HG02678 (cell line): ENCODE measurements at regions not wholly inside any gene's neighbourhood (a gene's known extent, or its start where the extent isn't known, plus 50 kb on each side); places are given as distances from the start of the nearest gene placed in this dataset.
"Not testable (repeated sequence)": the region's sequence is repeated elsewhere in the genome, so short reads cannot be mapped to it uniquely, and the experiment has no call there.

Experiments used
- ATAC-seq: cut with Tn5 transposase; IDR thresholded peaks from one replicate; pipeline ENCODE4 v1.9.1; 2021; ENCODE audit warnings: mild to moderate bottlenecking, moderate library complexity; ENCODE audit not compliant: unreplicated experiment

DNA sequence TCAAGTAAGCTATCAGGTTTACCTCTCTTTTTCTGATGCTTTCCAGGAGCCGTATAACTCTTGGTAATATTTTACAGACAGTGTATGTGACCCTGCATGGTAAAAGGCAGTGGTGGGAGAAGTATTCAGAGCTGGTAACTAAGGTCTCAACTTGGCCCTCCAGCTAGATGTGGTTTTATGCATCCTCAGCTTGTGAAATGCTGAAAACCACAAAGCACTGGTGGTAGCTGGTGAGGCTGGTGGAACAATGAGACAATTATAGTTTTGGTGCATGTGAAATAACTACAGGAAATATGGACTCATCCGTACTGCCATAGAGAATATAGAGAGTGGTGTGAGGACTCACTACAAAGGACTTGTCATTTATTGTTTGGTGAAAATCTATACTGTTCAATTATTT, 383.0 kb upstream of the PCDH15 start:
- no peak for ATAC-seq

DNA sequence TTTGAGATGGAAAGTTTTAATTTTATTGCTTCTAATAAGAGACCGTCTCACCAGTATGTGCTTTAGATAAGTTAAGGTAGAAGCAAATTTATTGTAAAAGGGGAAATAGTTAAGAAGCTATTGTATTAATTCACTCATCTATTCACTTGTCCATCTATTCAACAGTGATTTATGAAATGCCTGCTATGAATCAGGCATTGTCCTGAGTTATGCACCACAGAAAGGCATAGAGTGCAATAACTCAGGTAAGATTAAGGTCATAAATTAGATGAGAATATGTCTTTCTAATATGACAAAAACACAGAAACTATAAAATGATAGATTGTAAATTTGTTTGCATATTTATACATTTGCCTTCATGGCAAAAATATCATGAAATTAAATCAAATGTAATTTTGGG, 379.3 kb upstream of the PCDH15 start:
- ATAC-seq: no peak

DNA sequence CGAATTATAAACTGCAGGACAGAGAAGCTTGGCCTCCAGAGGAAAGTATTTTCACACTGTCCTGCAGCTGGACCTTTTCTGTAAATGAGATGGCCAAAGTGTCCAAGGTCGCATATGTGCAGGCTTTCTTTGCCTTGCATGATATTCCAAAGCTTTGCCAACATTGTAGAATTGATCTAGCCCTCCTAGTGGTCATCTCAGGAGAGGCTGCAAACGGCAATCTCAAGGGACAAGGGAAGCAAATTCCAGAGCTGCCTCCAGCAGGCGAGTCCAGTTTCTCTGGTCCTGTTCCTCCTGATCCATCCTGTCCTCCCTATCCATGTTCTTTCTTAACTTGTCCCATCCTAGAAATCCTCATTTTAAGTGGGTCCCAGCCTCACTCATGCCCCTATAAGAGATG, 373.4 kb upstream of the PCDH15 start:
- no peak for ATAC-seq

DNA sequence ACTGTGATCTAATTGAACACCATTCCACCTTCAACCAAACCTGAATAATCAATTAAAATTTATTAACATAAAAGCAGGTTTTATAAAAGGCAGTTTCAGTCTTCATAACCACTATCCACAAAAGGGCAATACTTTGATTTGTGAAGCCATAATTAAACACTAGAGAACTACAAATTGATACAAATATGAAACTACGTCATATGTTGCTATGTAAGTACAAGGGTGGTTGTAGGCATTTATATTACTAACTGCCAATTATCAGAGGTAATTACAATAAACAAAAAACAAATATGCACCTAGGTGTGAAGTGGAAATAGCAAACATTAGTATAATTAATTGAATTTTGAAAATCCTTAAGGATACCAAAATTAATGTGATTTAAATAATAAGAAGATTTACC, 368.5 kb upstream of the PCDH15 start:
- ATAC-seq: no peak

DNA sequence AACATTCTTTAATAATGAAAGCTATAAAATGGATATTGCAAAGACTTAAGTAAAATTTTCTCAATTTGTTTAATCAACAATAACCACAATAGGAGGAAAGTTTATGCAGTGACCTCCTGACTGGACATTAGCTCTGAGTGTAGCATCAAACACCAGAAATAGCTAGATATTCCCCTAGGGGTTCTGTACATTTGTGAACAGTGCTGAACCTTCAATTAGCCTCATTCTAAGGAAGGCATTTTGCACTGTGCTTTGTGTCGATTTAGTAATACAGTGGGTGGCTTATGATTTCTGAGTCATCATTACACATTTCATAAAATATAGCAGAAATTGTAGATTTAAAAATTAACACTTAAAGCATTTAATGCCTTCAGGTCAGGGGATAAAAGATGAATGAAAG, 367.3 kb upstream of the PCDH15 start:
- ATAC-seq: no peak

DNA sequence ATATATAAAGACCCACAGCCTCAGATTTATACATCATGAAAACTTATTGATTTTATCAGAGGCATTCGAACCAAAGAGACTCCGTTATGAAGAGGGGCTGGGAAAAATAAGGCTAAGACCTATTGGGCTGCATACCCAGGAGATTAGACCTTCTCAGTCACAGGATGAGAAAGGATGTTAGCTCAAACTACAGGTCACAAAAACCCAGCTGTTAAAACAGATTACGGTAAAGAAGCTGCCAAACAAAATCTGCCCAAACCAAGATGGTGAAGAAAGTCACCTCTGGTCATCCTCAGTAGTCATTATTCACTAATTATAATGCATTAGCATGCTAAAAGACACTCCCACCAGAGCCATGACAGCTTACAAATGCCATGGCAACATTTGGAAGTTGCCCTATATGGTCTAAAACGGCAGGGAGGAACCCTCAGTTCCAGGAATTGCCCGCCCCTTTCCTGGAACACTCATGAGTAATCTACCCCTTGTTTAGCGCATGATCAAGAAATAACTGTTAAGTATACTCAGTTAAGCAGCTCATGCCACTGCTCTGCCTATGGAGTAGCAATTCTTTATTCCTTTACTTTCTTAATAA, 362.5 kb upstream of the PCDH15 start:
- no peak for ATAC-seq

DNA sequence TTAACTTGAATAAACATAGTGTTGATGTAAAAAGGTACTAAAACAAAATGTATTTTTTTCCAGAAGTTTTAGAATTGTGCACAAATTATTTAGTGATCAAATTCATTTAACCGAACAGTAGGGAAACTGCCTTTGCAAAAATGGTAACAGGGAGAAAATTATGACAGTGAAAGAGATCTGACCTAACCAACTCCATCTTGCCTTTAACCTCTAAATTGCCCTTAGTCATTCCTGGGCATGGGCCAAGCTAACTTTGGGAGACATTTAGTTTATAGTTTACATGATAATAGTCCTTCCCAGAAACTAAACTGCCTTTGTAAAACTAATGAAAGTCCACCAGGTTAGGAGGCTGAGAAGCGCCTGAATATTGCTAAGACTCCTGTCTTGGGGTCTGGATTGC, 361.3 kb upstream of the PCDH15 start:
- not testable (repeated sequence) for ATAC-seq

DNA sequence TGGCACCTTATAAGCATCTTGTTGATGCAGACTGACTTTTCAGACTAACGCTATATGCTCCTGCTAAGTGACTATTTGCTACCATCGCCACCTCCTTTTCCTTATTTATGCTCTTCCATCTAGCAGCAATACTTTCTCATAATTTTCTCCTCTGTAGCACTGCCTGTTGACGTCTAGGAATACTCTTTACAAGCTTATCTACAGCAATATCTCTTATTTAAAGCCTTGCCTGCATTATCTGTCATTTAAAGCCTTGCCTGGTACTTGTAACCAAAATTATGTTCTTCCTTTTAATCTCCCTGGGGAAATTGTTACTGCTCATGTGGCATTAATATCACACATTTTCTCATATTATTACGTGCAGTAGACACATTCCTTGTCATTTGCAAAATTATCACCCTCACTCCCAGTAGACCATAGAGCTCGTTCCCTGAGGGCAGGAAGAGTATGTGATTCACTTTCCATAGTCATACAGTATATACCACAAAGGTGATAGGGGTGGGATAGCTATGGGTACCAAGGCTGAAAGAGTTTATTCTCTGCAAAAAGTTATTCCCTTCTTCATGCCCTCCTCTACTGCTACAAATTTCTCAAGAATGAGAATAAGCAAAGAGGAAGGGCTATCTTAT, 359.7 kb upstream of the PCDH15 start:
- ATAC-seq: no peak

DNA sequence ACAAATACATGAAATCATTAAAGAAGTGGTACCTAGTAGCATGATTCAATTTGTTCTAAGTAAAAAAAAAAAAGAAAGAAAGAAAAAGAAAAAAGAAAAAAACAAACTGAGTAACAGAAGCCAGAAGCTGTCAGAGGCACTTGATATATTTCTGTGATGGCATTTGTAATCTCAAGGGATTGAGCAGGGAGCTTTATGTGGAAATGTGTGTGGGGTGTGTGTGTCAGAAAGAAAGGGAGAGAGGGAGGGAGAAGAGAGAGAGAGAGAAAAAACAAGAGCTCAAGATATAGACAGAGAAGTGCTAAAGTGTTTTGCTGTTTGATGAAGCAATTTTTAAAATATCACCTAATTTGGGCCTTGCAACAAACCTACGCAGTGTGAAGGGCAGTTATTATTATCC, 357.6 kb upstream of the PCDH15 start:
- no peak for ATAC-seq

DNA sequence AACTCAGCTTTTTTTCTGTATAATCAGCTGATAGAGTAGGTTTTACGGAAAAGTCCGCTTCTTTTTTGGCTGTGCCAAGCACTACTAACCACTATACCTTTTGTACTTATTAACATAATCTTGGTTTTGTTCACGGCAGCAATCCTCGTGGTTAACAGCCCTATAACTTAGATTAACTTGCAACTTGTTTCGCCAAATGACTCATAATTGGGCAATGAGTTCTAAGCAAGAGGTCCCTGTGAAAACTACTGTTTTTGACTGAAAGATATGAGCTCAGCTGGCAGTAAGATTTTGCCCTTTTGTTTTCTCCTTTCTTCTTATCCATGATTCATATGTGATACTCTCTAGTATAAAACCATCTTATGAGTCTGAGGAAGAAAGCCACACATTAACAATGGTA, 345.0 kb upstream of the PCDH15 start:
- ATAC-seq: no peak

DNA sequence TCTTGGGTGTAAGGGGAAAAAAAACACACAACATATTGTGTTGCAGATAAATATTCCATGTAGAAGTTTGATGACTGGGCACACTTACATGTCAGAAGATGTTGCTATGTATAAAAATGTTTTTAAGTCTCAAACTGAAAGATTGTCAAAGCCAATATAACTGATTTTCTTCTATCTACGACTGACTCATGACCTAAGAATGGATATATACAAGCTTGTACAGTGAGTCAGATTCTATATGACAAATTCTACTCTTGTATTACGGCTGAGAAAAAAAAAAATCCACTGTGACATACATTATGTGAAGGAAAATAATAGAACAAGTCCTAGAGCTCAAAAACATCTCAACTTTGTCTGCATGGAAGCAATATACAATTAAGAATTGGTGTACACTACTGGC, 343.0 kb upstream of the PCDH15 start:
- ATAC-seq: no peak

DNA sequence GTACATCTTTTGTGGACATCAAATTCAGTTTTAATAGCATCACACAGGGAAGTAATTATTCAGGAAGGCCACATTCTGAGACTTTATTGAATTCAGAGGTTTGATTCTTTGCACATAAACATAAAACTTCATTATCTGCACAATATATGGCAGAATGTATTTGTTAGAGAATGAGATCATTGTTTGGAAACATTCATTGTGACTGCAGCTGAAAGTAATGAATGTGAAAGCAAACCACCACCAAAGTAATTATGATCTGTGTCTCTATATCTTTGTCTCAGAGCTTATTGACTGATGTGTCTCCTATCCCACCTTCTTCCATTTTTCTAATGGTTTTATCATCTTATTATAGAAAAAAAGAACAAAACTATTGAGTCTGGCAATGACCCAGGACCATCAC, 340.9 kb upstream of the PCDH15 start:
- ATAC-seq: no peak

DNA sequence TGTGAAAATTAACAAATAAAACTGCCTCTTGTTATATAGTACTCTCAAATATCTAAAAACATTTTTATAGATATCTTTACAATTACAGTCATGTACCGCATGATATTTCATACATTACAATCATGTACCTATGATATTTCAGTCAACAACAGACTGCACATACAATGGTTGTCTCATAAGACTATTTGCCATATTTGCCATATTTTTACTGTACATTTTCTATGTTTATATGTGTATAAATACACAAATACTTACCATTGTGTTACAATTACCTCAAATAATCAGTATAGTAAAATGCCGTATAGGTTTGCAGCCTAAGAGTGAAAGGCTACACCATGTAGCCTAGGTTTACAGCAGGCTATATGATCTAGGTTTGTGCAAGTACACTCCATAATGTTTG, 336.0 kb upstream of the PCDH15 start:
- no peak for ATAC-seq

DNA sequence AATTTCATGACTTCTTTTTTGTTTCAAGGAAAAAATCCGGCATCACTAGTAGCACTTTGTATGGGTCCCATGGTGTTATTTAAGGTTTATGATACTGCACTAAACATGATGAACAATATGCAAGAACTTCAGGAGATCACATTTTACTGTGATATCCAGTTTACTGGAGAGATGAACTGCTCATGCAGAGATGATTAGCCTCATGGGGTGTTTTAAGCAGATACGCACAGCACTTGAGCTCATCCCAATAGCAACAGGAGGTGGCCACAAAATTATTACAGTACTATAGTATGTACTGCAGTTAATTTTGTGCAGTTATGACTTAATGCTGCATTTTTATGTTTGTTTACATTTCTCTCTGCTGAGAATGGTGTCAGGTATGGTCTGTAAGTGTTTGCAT, 303.7 kb upstream of the PCDH15 start:
- no peak for ATAC-seq

DNA sequence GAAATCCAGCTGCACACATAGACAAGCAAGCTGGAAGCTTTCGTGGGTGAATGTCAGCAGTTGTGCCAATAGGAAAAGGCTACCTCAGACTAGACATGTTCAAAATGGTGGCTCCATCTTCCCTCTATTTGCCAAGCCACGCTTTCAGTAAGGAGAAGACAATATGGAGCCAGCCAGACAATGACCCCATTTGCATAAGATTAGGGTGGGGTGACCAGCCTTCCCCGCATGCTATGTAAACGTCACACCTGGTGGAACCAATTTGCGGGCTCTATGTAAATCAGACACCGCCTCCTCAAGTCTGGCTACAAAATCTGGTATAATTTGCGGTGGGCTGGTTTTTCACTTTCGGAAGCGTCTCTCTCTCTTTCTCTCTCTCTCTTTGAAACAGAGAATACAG, 297.4 kb upstream of the PCDH15 start:
- ATAC-seq: no peak

DNA sequence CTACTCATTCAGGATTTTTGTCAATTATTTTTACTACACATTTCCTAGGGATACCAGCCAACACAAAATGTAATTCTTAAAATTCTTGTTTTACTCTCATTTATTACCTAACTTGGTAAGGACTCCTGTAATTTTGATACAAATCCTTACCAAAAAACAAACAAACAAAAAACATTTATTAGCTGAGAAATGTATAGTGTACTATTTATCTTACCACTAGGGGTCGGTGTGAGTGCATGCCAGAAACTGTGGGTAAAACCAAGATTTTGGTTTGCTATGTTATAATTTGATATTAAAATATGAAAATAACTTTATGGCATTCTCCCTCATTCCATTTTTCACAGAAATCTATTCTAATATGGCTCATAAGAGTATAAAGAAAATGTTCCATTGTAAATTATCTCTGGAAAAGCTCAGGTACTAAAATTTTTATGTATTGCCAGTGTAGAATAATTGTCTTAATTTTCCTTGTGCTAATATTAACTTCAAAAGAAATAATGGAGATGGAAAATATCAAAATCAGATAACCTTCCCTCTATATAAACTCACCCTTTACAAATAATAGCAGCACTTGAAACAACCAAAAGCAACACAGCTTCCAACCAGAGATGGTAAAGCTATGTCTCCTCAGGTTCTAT, 290.8 kb upstream of the PCDH15 start:
- no peak for ATAC-seq

DNA sequence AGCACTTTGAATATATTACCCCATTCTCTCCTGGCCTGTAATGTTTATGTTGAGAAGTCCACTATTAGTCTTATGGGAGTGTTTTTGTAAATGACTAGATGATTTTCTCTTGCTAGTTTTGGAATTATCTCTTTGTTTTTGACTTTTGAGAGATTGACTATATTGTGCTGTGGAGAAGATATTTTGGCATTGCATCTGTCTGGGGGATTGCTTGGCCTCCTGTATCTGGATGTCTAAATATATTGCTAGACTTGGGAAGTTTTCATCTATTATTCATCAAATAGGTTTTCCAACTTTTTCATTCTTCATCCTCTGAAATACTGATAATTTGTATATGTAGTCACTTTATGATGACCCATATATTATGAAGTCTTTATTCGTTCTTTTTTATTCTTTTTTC, 277.1 kb upstream of the PCDH15 start:
- no peak for ATAC-seq

DNA sequence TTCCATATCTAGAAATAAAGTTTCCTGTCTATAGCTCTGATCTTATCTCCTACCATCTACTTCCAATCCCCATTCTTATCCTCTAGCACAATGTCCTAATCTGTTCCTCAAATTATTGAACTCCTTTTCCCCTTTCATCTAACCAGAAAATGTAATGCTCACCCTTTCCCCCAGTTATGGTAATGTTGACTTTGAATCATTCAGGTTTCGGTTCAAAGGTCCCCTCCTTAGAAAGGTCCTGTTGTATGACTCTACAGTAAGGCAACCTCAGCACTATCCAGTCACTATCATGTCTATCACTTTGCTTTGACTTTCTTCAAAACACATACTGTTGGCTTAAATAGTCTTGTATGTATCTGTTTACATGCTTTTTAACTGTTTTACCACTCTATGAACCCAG, 264.2 kb upstream of the PCDH15 start:
- ATAC-seq: no peak

DNA sequence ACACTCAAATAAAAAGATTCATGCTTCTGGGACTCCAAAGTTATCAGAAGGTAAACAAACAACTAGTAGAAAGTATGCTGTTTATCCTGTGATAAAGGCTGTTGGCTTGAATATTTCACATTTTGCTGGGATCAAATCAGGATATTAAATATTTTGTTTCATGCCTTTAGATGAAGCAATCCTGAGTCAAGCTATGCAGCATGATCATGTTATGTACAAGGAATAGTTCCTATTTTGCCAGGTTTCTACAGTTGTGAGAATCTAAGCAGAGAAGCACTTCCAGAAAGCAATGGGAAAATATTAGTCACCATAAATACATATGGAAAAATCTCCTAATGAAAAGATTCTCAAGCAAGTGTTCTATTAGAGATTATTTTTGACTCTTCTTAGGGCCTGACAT, 262.8 kb upstream of the PCDH15 start:
- no peak for ATAC-seq

DNA sequence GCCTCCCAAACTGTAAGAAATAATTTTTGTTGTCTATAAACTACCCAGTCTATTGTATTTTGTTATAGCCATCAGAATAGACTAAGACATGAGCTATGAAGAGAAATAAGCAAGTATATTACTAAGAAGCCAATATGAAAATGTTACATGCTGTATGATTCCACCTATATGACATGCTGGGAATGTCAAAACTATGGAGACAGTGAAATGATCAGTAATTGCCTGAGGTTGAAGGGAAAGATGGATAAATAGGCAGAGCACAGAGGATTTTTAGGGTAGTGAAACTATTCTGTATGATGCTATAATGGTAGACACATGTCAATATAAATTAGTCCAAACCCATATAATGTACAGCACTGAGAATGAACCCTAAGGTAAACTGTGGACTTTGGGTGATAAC, 261.3 kb upstream of the PCDH15 start:
- ATAC-seq: no peak

DNA sequence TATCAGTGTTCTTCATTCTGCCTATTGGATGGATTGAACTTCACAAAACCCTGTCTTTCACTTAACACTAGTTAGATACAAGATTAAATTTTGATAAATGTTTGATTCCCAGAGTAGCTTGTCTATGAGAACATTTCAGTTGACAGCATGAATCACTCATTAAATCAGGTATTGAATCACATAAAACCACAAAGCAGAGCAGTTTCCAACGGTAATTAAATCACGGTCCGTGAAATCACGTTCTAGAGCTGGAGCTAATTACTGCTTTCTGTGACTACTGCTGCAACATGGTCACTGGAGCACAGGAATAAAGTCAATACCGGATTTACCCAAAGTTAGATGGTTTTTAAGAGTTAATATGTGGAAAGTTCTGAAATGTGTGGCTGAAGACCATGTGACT, 257.8 kb upstream of the PCDH15 start:
- ATAC-seq: no peak

DNA sequence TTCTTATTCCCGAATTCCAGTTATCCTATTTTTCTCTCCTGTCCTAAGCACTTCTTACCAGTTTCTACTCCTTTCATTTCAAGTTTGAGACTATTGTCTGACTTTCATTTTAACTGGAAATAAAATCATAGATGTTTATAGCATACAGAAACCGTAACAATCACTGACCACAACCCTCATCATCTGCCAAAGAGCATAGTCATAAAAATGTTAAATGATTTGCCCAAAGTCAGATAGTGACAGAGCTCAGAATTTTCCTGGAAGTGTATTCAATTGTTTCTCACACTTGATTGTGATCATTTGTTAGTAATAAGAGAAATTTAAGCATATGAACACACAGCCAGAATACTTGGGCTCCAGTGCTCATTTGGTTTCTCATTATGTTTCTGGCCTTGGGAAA, 250.5 kb upstream of the PCDH15 start:
- ATAC-seq: no peak
